Heart left ventricle (tissue), 16 donors: ENCODE measurements at regions not wholly inside any gene's neighbourhood (a gene's known extent, or its start where the extent isn't known, plus 50 kb on each side); places are given as distances from the start of the nearest gene placed in this dataset.

Experiments used
- ATAC-seq, 4 donors: fragments of 200-7000 bp; cut with Tn5 transposase; one replicate each; pipeline ENCODE4 v1.9.1; 2020 to 2022; ENCODE audit warnings: moderate library complexity in 4 of 4, mild to moderate bottlenecking in 3 of 4, moderate number of reproducible peaks in 1 of 4
- DNase-seq, 5 donors: peaks; one replicate each; pipeline ENCODE4 v3.0.0-alpha.2; 2020
- H3K27ac ChIP-seq, 12 donors: fragments of 200-600 bp; sonication (generic) in 4 of 12; one replicate each; pipeline versions ENCODE4 v1.5.0 to v1.8.0; 2016 to 2022; ENCODE audit warnings: mild to moderate bottlenecking in 2 of 12
- H3K27me3 ChIP-seq, 9 donors: fragments of 200-600 bp; sonication (generic) in 2 of 9; one replicate each; pipeline versions ENCODE4 v1.5.1 to v1.8.0; 2016 to 2022; ENCODE audit warnings: mild to moderate bottlenecking in 3 of 9
- H3K36me3 ChIP-seq, 9 donors: fragments of 200-600 bp; sonication (generic) in 2 of 9; one replicate each; pipeline versions ENCODE4 v1.5.0 to v1.8.0; 2018 to 2022; ENCODE audit warnings: mild to moderate bottlenecking in 2 of 9
- H3K4me1 ChIP-seq, 12 donors: fragments of 200-600 bp; sonication (generic) in 4 of 12; one replicate each; pipeline versions ENCODE4 v1.5.0 to v1.8.0; 2016 to 2022; ENCODE audit warnings: mild to moderate bottlenecking in 3 of 12
- H3K4me3 ChIP-seq, 12 donors: fragments of 200-600 bp; sonication (generic) in 4 of 12; one replicate each; pipeline versions ENCODE4 v1.5.0 to v1.8.0; 2017 to 2022; ENCODE audit warnings: mild to moderate bottlenecking in 9 of 12, moderate library complexity in 4 of 12
- H3K9me3 ChIP-seq, 12 donors: fragments of 200-600 bp; sonication (generic) in 4 of 12; one replicate each; pipeline versions ENCODE4 v1.5.0 to v1.8.0; 2016 to 2022; ENCODE audit warnings: mild to moderate bottlenecking in 1 of 12
- CTCF ChIP-seq, 12 donors: fragments of 200-600 bp; sonication (generic) in 4 of 12; IDR thresholded peaks; one replicate each; pipeline versions ENCODE4 v1.5.0 to v1.8.0; 2018 to 2022; ENCODE audit warnings: antibody characterized with exemption in 12 of 12, mild to moderate bottlenecking in 5 of 12
- POLR2A ChIP-seq, 2 donors: fragments of 450-650 bp; IDR thresholded peaks; one replicate each; pipeline ENCODE4 v1.6.1; 2017; ENCODE audit warnings: antibody characterized with exemption in 2 of 2, mild to moderate bottlenecking in 2 of 2, moderate library complexity in 2 of 2
- WGBS, 4 donors: extraction: QIAGEN DNeasy Blood & Tissue Kit in 2 of 4; methylation state at CpG; one replicate each; pipeline versions ENCODE4 v1.1.5 to v1.1.7; 2013 to 2018; 5-methylcytosine and 5-hydroxymethylcytosine counted together
- intact Hi-C, 10 donors: fragments of 100-400 bp; cut with DNase I; formaldehyde crosslinking; loops; one replicate each; pipeline versions ENCODE4 v1.11.1 to v1.14.2; 2022
- donor health status: ischemic (EF 13 %, LVEDD 7.1; RV severe dilation, severe dysfunction).
- donor health status: healthy with polysubstance abuse.
- donor health status: DM: no; HTN: yes; CAD: no.
- donor health status: DM: no; HTN: no; CAD: no.
- donor health status: ischemic (EF 25% LVEDD 6.9; RV normal size, moderate dysfunction).
- donor health status: ischemic (EF 25% LVEDD 5.7; RV mildly dilated, moderate dysfunction).
- donor health status: healthy.
- donor health status: DM: yes; HTN: yes; CAD: no.
- donor health status: ischemic (EF 35%, LVEDD 5.7; RV mildly dilated, moderate dysfunction).
- donor health status: nonischemic (EF 11% LVEDD 7.7; RV severe dilation, severe dysfunction).
- donor health status: DM: yes; HTN: yes; CAD: no.
- donor health status: PGD.
- donor health status: ischemic (EF 29% LVEDD 5.4; RV normal size, mild dysfunction).
- donor health status: nonischemic (EF 23%, LVEDD 6.1; RV moderate dilation, normal function).

GRCh38 chr18:76275727-76276313, 219.2 kb downstream of the ZNF516 start:
- no peak for DNase-seq
- no peak overlapping the region for H3K27ac ChIP-seq
- no peak overlapping the region for H3K4me3 ChIP-seq
- peaks cover 0 to 6% (median 0%) of the 10 kb centered on the region in 9 donors for H3K27me3 ChIP-seq
- 63 to 76% (median 65%) methylated on average over 6 to 7 of the region's 7 CpGs for WGBS, 4 donors
- no peaks in the 10 kb centered on the region for H3K4me1 ChIP-seq
- no peak for ATAC-seq
- intact Hi-C loops = no loop called here
- no peaks in the 10 kb centered on the region for H3K36me3 ChIP-seq
- TF ChIP-seq CTCF (IDR thresholded peaks at IDR 0.05) = no peak
- no peaks in the 10 kb centered on the region for H3K9me3 ChIP-seq

GRCh38 chr18:76274468-76275289, 220.4 kb downstream of the ZNF516 start:
- intact Hi-C loops = no loop called here
- Histone ChIP-seq H3K9me3 (no peaks in the 10 kb centered on the region), H3K4me3 (no peak overlapping the region), H3K27ac (no peak overlapping the region), H3K36me3 (no peaks in the 10 kb centered on the region), H3K4me1 (no peaks in the 10 kb centered on the region), H3K27me3 (peaks cover 0 to 6% (median 0%) of the 10 kb centered on the region in 9 donors)
- WGBS, 4 donors = 32 to 44% (median 34%) methylated on average over 15 to 19 of the region's 19 CpGs
- ATAC-seq = peak in 3 of 4 donors; percentile 56 to 72 (median 67)
- no peak for DNase-seq
- TF ChIP-seq CTCF (IDR thresholded peaks at IDR 0.05) (peak in 8 of 12 donors; percentile 19 to 48 (median 35)), POLR2A (IDR thresholded peaks at IDR 0.05) (no peak)

GRCh38 chr18:76273956-76274355, 221.1 kb downstream of the ZNF516 start:
- ATAC-seq = no peak
- no peaks in the 10 kb centered on the region for H3K4me1 ChIP-seq
- 86 to 95% (median 89%) methylated on average over 6 of the region's 6 CpGs for WGBS, 4 donors

More at GRCh38 chr18:76273956-76274355, 221.1 kb downstream of the ZNF516 start:
- H3K9me3 ChIP-seq = no peaks in the 10 kb centered on the region
- intact Hi-C loops = no loop called here
- H3K36me3 ChIP-seq = no peaks in the 10 kb centered on the region
- peaks cover 0 to 6% (median 0%) of the 10 kb centered on the region in 9 donors for H3K27me3 ChIP-seq
- no peak overlapping the region for H3K27ac ChIP-seq
- DNase-seq = no peak
- H3K4me3 ChIP-seq = no peak overlapping the region
- TF ChIP-seq CTCF (IDR thresholded peaks at IDR 0.05) (no peak), POLR2A (IDR thresholded peaks at IDR 0.05) (no peak)
